ENCODE measurements at regions not wholly inside any gene's neighbourhood (a gene's known extent, or its start where the extent isn't known, plus 50 kb on each side); places are given as distances from the start of the nearest gene placed in this dataset.

- Histone ChIP-seq H3K9me3 (ENCODE audit: low read length) (peaks cover 6% of the 10 kb centered on the region), H3K79me2 (replicated peaks; ENCODE audit: insufficient read depth, low read length) (no peaks in the 10 kb centered on the region), H3K27ac (ENCODE audit: low read length) (no peak overlapping the region), H2AFZ (ENCODE audit: low read depth, low read length) (no peak overlapping the region), H4K20me1 (ENCODE audit: insufficient read depth) (no peaks in the 10 kb centered on the region), H3K4me2 (ENCODE audit: low read length) (no peak overlapping the region), H3K36me3 (ENCODE audit: insufficient read depth, low read length) (no peaks in the 10 kb centered on the region), H3K9me2 (ENCODE audit: insufficient read depth, low read length) (no peaks in the 10 kb centered on the region), H3F3A (ENCODE audit: insufficient read depth, low read length, poor library complexity, severe bottlenecking) (no peaks in the 10 kb centered on the region), H3K9ac (ENCODE audit: low read length) (no peak overlapping the region), H3K4me3 (ENCODE audit: low read length) (no peak overlapping the region), H3K27me3 (ENCODE audit: insufficient read depth, low read depth, low read length) (no peaks in the 10 kb centered on the region)
- no peak for TF ChIP-seq RAD21 (conservative IDR thresholded peaks at IDR 0.05)
- TF ChIP-seq, protein P1, sequence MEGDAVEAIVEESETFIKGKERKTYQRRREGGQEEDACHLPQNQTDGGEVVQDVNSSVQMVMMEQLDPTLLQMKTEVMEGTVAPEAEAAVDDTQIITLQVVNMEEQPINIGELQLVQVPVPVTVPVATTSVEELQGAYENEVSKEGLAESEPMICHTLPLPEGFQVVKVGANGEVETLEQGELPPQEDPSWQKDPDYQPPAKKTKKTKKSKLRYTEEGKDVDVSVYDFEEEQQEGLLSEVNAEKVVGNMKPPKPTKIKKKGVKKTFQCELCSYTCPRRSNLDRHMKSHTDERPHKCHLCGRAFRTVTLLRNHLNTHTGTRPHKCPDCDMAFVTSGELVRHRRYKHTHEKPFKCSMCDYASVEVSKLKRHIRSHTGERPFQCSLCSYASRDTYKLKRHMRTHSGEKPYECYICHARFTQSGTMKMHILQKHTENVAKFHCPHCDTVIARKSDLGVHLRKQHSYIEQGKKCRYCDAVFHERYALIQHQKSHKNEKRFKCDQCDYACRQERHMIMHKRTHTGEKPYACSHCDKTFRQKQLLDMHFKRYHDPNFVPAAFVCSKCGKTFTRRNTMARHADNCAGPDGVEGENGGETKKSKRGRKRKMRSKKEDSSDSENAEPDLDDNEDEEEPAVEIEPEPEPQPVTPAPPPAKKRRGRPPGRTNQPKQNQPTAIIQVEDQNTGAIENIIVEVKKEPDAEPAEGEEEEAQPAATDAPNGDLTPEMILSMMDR (IDR thresholded peaks at IDR 0.05; ENCODE audit: poor library complexity, severe bottlenecking): no peak
- TF ChIP-seq MXI1 (conservative IDR thresholded peaks at IDR 0.05; ENCODE audit: poor library complexity, severe bottlenecking): no peak
- TF ChIP-seq REST (IDR thresholded peaks at IDR 0.05; ENCODE audit: borderline replicate concordance): no peak
- no peak for TF ChIP-seq EP300 (conservative IDR thresholded peaks at IDR 0.05; ENCODE audit: poor library complexity, severe bottlenecking)
- no peak for TF ChIP-seq TAF1 (IDR thresholded peaks at IDR 0.05; ENCODE audit: low read depth)
- no peak for TF ChIP-seq SMC3 (conservative IDR thresholded peaks at IDR 0.05; ENCODE audit: poor library complexity)
- TF ChIP-seq EZH2 (IDR thresholded peaks at IDR 0.05; ENCODE audit: borderline replicate concordance, insufficient read depth, low read length, poor library complexity, severe bottlenecking): no peak
- no peak for TF ChIP-seq POLR2AphosphoS5 (IDR thresholded peaks at IDR 0.05)
These were observed 316.3 kb upstream of the ARRDC3 start for GRCh38 chr5:91699429-91699828.

GRCh38 chr5:91691592-91691991, 308.5 kb upstream of the ARRDC3 start:
- H3K4me2 ChIP-seq (ENCODE audit: low read length): no peak overlapping the region
- TF ChIP-seq RAD21 (conservative IDR thresholded peaks at IDR 0.05) (no peak), EZH2 (IDR thresholded peaks at IDR 0.05; ENCODE audit: borderline replicate concordance, insufficient read depth, low read length, poor library complexity, severe bottlenecking) (no peak), MXI1 (conservative IDR thresholded peaks at IDR 0.05; ENCODE audit: poor library complexity, severe bottlenecking) (no peak), EP300 (conservative IDR thresholded peaks at IDR 0.05; ENCODE audit: poor library complexity, severe bottlenecking) (no peak), SMC3 (conservative IDR thresholded peaks at IDR 0.05; ENCODE audit: poor library complexity) (no peak), TAF1 (IDR thresholded peaks at IDR 0.05; ENCODE audit: low read depth) (no peak), REST (IDR thresholded peaks at IDR 0.05; ENCODE audit: borderline replicate concordance) (no peak), POLR2AphosphoS5 (IDR thresholded peaks at IDR 0.05) (no peak)
- TF ChIP-seq, protein P1 (IDR thresholded peaks at IDR 0.05; ENCODE audit: poor library complexity, severe bottlenecking): no peak
- H4K20me1 ChIP-seq (ENCODE audit: insufficient read depth): no peaks in the 10 kb centered on the region
- no peaks in the 10 kb centered on the region for H3K9me3 ChIP-seq (ENCODE audit: low read length)
- no peaks in the 10 kb centered on the region for H3K9me2 ChIP-seq (ENCODE audit: insufficient read depth, low read length)
- H3K27ac ChIP-seq (ENCODE audit: low read length): no peak overlapping the region
- H3F3A ChIP-seq (ENCODE audit: insufficient read depth, low read length, poor library complexity, severe bottlenecking): no peaks in the 10 kb centered on the region
- H2AFZ ChIP-seq (ENCODE audit: low read depth, low read length): no peak overlapping the region
- H3K79me2 ChIP-seq (replicated peaks; ENCODE audit: insufficient read depth, low read length): no peaks in the 10 kb centered on the region
- H3K27me3 ChIP-seq (ENCODE audit: insufficient read depth, low read depth, low read length): no peaks in the 10 kb centered on the region
- no peak overlapping the region for H3K9ac ChIP-seq (ENCODE audit: low read length)
- H3K4me3 ChIP-seq (ENCODE audit: low read length): no peak overlapping the region
- no peaks in the 10 kb centered on the region for H3K36me3 ChIP-seq (ENCODE audit: insufficient read depth, low read length)
